ENCODE measurements at regions not wholly inside any gene's neighbourhood (a gene's known extent, or its start where the extent isn't known, plus 50 kb on each side); places are given as distances from the start of the nearest gene placed in this dataset.
A peak's percentile ranks its signal among the peaks of the same experiment; 100 is the strongest.

DNA sequence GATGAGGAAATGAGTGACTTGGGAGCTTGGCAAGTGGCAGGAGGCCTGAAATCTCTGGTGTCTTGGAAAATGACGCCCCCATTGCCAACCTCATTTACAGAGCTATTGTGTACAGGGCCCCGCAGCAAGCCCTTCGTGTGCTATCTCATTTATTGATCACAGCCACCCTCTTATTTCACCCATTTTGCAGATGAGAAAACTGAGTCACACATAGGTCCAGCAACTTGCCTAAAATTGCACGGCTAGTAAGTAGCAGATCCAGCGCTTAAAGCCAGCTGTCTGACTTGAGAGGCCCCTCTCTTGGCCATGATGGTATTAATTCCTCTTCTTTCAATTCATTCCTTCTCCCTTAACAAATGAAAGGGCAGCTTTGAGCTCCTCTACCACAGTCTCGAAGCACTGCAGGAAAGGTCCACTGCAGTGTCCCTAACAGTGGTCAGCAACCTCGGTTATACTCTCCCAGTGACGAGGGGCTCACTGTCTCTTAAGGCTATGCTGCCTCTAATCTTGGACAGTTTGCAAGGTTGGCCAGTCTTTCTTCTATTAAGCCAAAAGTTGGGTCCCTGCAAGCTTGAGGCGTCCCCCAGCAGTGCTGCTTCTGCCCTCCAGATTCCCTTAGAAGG lies 162.2 kb downstream of the COPRS start:
- Histone ChIP-seq H2AFZ (0 out of 2 replicates have a peak overlapping the region, but pooled peaks have one; percentile 1), H4K20me1 (ENCODE audit: insufficient read depth) (no peaks in the 10 kb centered on the region), H3K4me2 (ENCODE audit: unreplicated experiment) (peak overlapping the region; percentile 25), H3K9me2 (ENCODE audit: insufficient read depth) (no peaks in the 10 kb centered on the region), H3F3A (ENCODE audit: insufficient read depth) (peaks cover 24% of the 10 kb centered on the region), H3K4me3 (no peak overlapping the region), H3K4me1 (ENCODE audit: insufficient read depth) (peaks cover 18% of the 10 kb centered on the region), H3K79me2 (ENCODE audit: insufficient read depth) (no peaks in the 10 kb centered on the region), H3K36me3 (ENCODE audit: low read depth) (no peaks in the 10 kb centered on the region), H3K9me3 (ENCODE audit: low read depth) (no peaks in the 10 kb centered on the region), H3K27ac (peak overlapping the region; percentile 69), H3K27me3 (replicated peaks; ENCODE audit: insufficient read depth) (no peaks in the 10 kb centered on the region), H3K9ac (no peak overlapping the region)
- WGBS, 2 experiments (ENCODE audit: low coverage in 1 of 2, low lambda C conversion rate in 2 of 2, missing lambda C conversion rate in 2 of 2) = 46 to 57% methylated on average over 9 of the region's 9 CpGs
- TF ChIP-seq EZH2 (IDR thresholded peaks at IDR 0.05; ENCODE audit: insufficient read depth, poor library complexity, severe bottlenecking) (no peak), EZH2phosphoT487 (IDR thresholded peaks at IDR 0.05; ENCODE audit: insufficient read depth, low read depth) (no peak)
- no peak for DNase-seq
- in situ Hi-C loops (cut with MboI) = no loop called here

DNA sequence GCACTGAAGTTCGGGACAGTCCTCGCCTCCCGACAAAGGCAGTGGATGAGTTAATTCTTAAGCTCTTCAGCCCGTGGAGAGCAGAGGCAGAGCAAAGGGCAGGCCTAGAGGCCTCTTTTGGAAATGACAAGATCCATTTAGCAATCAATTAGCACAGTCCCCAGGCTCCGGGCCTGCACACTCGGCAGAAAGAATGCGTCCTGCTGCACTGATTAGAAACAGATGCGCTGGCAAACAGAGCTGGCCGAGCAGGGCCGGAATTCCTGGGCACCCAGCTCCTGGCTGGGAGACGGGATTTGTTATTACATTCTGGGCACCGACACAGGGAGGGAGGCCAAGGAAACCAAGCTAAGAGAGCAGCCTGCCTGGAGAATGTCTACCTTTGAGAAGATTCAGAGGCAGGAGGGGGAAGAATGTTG lies 162.9 kb downstream of the COPRS start:
- no peak overlapping the region for H3K4me3 ChIP-seq
- 0 out of 2 replicates have a peak overlapping the region, but pooled peaks have one; percentile 1 for H2AFZ ChIP-seq
- no peaks in the 10 kb centered on the region for H4K20me1 ChIP-seq (ENCODE audit: insufficient read depth)
- 0 out of 2 replicates have a peak overlapping the region, but pooled peaks have one; percentile 1 for H3K9ac ChIP-seq
- TF ChIP-seq EZH2phosphoT487 (IDR thresholded peaks at IDR 0.05; ENCODE audit: insufficient read depth, low read depth) (no peak), EZH2 (IDR thresholded peaks at IDR 0.05; ENCODE audit: insufficient read depth, poor library complexity, severe bottlenecking) (no peak)
- in situ Hi-C loops (cut with MboI) = no loop called here
- DNase-seq = peak; percentile 97
- H3F3A ChIP-seq (ENCODE audit: insufficient read depth) = peaks cover 24% of the 10 kb centered on the region
- no peaks in the 10 kb centered on the region for H3K79me2 ChIP-seq (ENCODE audit: insufficient read depth)
- H3K9me2 ChIP-seq (ENCODE audit: insufficient read depth) = no peaks in the 10 kb centered on the region
- H3K9me3 ChIP-seq (ENCODE audit: low read depth) = no peaks in the 10 kb centered on the region
- H3K27me3 ChIP-seq (replicated peaks; ENCODE audit: insufficient read depth) = no peaks in the 10 kb centered on the region
- 1 to 3% methylated on average over 12 of the region's 12 CpGs for WGBS, 2 experiments (ENCODE audit: low coverage in 1 of 2, low lambda C conversion rate in 2 of 2, missing lambda C conversion rate in 2 of 2)
- peak overlapping the region; percentile 25 for H3K4me2 ChIP-seq (ENCODE audit: unreplicated experiment)
- H3K4me1 ChIP-seq (ENCODE audit: insufficient read depth) = peaks cover 18% of the 10 kb centered on the region
- no peaks in the 10 kb centered on the region for H3K36me3 ChIP-seq (ENCODE audit: low read depth)
- peak overlapping the region; percentile 69 for H3K27ac ChIP-seq

DNA sequence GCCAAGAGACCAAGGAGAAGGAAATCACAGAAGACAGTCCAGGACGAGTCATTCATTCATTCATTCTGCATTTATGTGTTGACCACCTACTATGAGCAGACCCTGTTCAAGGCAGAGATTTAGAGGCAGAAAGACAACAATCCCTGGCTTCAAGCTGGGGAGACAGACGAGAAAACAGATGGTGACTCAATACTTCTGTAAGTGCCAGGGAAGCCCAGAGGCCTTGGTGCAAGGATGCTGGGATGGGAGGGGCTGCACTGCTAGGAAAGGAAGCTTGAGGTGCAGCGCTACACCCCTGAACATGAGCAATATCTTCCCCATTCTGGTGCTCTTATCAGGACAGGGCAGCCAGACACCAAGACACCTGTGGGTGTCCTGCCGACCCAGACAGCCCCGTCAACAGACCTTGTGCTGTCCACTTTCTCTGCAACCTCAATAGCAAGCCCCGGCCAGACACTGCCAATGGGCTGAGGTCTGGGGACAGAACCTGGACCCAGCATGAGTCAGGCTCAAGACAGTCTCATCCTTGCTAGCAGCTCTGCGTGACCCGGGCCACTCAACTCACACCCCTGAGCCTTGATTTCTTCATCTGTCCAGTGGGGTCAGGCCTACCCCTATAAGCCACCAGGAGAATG lies 163.5 kb downstream of the COPRS start:
- H3F3A ChIP-seq (ENCODE audit: insufficient read depth) = peaks cover 24% of the 10 kb centered on the region
- H4K20me1 ChIP-seq (ENCODE audit: insufficient read depth) = no peaks in the 10 kb centered on the region
- 56 to 58% methylated on average over 8 of the region's 8 CpGs for WGBS, 2 experiments (ENCODE audit: low coverage in 1 of 2, low lambda C conversion rate in 2 of 2, missing lambda C conversion rate in 2 of 2)
- peak; percentile 78 for DNase-seq
- no peaks in the 10 kb centered on the region for H3K36me3 ChIP-seq (ENCODE audit: low read depth)
- peaks cover 18% of the 10 kb centered on the region for H3K4me1 ChIP-seq (ENCODE audit: insufficient read depth)
- H3K79me2 ChIP-seq (ENCODE audit: insufficient read depth) = no peaks in the 10 kb centered on the region
- no peaks in the 10 kb centered on the region for H3K9me3 ChIP-seq (ENCODE audit: low read depth)
- in situ Hi-C loops (cut with MboI) = no loop called here
- H3K27ac ChIP-seq = peak overlapping the region; percentile 69
- peak overlapping the region; percentile 25 for H3K4me2 ChIP-seq (ENCODE audit: unreplicated experiment)
- 0 out of 2 replicates have a peak overlapping the region, but pooled peaks have one; percentile 1 for H3K9ac ChIP-seq
- peak overlapping the region; percentile 34; the same call in 1 of the 2 replicates for H2AFZ ChIP-seq
- no peak overlapping the region for H3K4me3 ChIP-seq
- TF ChIP-seq EZH2phosphoT487 (IDR thresholded peaks at IDR 0.05; ENCODE audit: insufficient read depth, low read depth) = no peak
- TF ChIP-seq EZH2 (IDR thresholded peaks at IDR 0.05; ENCODE audit: insufficient read depth, poor library complexity, severe bottlenecking) = no peak
- no peaks in the 10 kb centered on the region for H3K9me2 ChIP-seq (ENCODE audit: insufficient read depth)
- H3K27me3 ChIP-seq (replicated peaks; ENCODE audit: insufficient read depth) = no peaks in the 10 kb centered on the region

GRCh38 chr17:31693433-31694220 lies 165.4 kb downstream of the COPRS start:
- Histone ChIP-seq H3F3A (ENCODE audit: insufficient read depth) (peaks cover 24% of the 10 kb centered on the region), H3K9ac (no peak overlapping the region), H3K27ac (no peak overlapping the region), H3K4me3 (no peak overlapping the region), H3K9me2 (ENCODE audit: insufficient read depth) (no peaks in the 10 kb centered on the region), H3K9me3 (ENCODE audit: low read depth) (no peaks in the 10 kb centered on the region), H2AFZ (no peak overlapping the region), H3K36me3 (ENCODE audit: low read depth) (no peaks in the 10 kb centered on the region), H3K27me3 (replicated peaks; ENCODE audit: insufficient read depth) (no peaks in the 10 kb centered on the region), H3K79me2 (ENCODE audit: insufficient read depth) (no peaks in the 10 kb centered on the region), H3K4me1 (ENCODE audit: insufficient read depth) (peaks cover 18% of the 10 kb centered on the region), H3K4me2 (ENCODE audit: unreplicated experiment) (no peak overlapping the region), H4K20me1 (ENCODE audit: insufficient read depth) (no peaks in the 10 kb centered on the region)
- in situ Hi-C loops (cut with MboI) = no loop called here
- TF ChIP-seq EZH2phosphoT487 (IDR thresholded peaks at IDR 0.05; ENCODE audit: insufficient read depth, low read depth) (no peak), EZH2 (IDR thresholded peaks at IDR 0.05; ENCODE audit: insufficient read depth, poor library complexity, severe bottlenecking) (no peak)
- no peak for DNase-seq
- WGBS, 2 experiments (ENCODE audit: low coverage in 1 of 2, low lambda C conversion rate in 2 of 2, missing lambda C conversion rate in 2 of 2) = 88 to 90% methylated on average over 5 of the region's 5 CpGs
